ENCODE measurements at regions not wholly inside any gene's neighbourhood (a gene's known extent, or its start where the extent isn't known, plus 50 kb on each side); places are given as distances from the start of the nearest gene placed in this dataset.
"Not testable (repeated sequence)": the region's sequence is repeated elsewhere in the genome, so short reads cannot be mapped to it uniquely, and the experiment has no call there.

- in situ Hi-C loops (cut with HindIII; ENCODE audit: low sequenced_read_pairs), result no loop called here
Measured at GRCh38 chr6:26257272-26257671, 107.7 kb upstream of the BTN3A2 start.

- in situ Hi-C loops (cut with HindIII; ENCODE audit: low sequenced_read_pairs), result no loop called here
Measured at GRCh38 chr6:26258212-26258977, 106.6 kb upstream of the BTN3A2 start.

GRCh38 chr6:26260110-26260637 lies 104.8 kb upstream of the BTN3A2 start:
- in situ Hi-C loops (cut with HindIII; ENCODE audit: low sequenced_read_pairs), result no loop called here

GRCh38 chr6:26260725-26261490 lies 104.1 kb upstream of the BTN3A2 start:
- in situ Hi-C loops (cut with HindIII; ENCODE audit: low sequenced_read_pairs), result no loop called here

DNA sequence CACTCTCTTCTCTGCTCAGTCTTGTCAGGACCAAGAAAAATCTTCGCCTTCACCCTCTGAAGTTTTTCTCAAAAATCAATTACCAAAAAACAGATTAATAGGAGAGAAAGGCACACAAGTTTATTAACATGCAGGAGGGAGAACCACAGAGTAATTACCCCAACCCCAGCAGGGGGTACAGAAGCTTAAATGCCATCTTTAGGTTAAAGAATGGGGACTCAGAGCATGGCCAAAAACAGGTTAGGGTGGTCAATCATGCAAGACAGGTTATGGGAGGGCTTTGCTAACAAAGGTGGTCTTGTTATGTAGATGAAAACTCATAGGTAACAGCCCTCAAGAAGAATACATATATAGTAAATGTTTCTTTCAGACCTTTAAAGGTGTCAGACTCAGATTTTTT lies 100.5 kb upstream of the BTN3A2 start:
- in situ Hi-C loops (cut with HindIII; ENCODE audit: low sequenced_read_pairs), result no loop called here

- in situ Hi-C loops (cut with HindIII; ENCODE audit: low sequenced_read_pairs), result no loop called here
Measured at GRCh38 chr6:26267083-26267589, 97.9 kb upstream of the BTN3A2 start.

DNA sequence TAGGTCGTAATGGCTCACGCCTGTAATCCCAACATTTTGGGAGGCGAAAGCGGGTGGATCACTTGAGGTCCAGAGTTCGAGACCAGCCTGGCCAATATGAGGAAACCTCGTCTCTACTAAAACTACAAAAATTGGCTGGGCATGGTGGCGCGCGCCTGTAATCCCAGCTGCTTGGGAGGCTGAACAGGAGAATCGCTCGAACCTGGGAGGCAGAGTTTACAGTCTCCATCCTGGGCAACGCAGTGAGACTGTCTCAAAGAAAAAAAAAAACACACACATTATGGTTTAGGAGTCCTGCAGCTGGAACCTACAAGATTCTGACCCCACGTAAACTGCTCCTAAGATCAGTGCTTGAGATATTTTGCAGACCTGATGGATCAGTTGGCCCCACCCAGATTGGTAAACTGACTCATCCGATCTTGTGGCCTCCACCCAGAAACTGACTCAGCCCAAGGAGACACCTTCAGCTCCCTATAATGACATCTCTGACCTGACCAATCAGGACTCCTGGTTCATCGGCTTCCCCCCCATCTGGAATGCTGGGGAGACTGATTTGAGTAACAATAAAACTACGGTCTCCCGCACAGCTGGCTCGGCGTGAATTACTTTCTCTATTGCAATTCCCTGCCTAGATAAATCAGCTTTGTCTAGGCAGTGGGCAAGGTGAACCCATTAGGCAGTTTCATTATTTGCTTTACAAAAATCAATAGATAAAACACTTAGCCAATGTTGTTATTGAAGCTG lies 96.2 kb upstream of the BTN3A2 start:
- in situ Hi-C loops (cut with HindIII; ENCODE audit: low sequenced_read_pairs), result no loop called here

GRCh38 chr6:26269531-26270485 lies 95.2 kb upstream of the BTN3A2 start:
- in situ Hi-C loops (cut with HindIII; ENCODE audit: low sequenced_read_pairs), result no loop called here

- in situ Hi-C loops (cut with HindIII; ENCODE audit: low sequenced_read_pairs), result no loop called here
Measured at GRCh38 chr6:26270486-26270861, 94.5 kb upstream of the BTN3A2 start.

DNA sequence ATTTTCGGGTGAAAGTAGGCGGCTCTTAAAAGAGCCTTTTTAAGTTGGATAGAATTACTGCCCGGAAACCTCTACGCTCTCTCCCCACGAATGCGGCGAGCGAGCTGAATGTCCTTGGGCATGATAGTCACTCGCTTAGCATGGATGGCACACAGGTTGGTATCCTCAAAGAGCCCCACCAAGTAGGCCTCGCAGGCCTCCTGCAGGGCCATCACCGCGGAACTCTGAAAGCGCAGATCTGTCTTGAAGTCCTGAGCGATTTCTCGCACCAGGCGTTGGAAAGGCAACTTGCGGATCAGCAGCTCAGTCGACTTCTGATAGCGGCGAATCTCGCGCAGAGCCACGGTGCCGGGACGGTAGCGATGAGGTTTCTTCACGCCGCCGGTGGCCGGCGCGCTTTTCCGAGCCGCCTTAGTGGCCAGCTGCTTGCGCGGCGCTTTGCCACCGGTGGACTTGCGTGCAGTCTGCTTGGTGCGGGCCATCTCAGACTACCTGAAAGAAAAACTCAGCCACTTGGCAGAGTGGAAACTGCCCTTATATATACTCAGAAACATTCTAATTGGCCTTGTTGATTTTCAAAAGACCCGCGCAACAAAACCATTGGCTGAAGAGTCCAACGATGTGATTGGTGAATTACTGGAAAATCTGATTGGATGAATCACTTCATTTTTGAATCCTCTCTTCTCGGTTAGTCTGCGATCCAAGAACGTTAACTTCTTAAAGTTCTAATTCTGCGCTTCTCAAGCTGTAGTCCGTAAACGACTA lies 93.9 kb upstream of the BTN3A2 start:
- in situ Hi-C loops (cut with HindIII; ENCODE audit: low sequenced_read_pairs), result no loop called here

DNA sequence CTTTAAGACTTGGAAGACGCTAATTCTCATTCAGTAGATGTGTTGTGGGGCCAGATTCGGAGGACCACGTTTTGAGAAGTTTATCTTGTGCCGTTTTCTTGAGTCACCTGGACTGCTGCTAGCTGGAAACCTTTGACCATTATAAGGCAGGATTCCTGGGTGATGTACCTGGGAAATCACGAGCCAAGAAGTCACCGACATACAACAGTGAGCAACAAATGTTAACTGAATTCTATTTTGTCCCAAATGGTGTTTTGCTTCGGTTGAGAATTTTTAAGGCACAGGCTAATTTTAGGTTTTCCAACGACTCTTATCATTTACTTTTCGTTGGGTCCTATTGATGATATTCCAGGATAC lies 93.4 kb upstream of the BTN3A2 start:
- in situ Hi-C loops (cut with HindIII; ENCODE audit: low sequenced_read_pairs), result no loop called here

DNA sequence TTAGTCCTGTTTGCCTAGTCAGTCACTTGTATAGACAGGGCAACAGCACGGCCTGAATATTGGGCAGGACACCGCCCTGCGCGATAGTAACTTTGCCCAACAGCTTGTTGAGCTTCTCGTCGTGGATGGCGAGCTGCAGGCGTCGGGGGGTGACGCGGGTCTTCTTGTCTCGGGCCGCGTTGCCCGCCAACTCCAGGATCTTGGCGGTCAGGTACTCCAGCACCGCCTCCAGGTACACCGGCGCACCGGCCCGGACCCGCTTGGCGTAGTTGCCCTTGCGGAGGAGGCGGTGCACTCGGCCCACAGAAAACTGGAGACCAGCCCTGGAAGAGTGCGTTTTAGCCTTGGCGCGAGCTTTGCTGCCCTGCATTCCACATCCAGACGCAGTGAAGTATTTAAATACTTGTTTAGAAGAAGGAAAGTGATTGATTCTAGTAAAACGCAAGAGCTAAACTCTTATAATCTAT lies 92.8 kb upstream of the BTN3A2 start:
- in situ Hi-C loops (cut with HindIII; ENCODE audit: low sequenced_read_pairs), result no loop called here

- in situ Hi-C loops (cut with HindIII; ENCODE audit: low sequenced_read_pairs), result no loop called here
Measured at GRCh38 chr6:26273673-26274588, 91.1 kb upstream of the BTN3A2 start.

DNA sequence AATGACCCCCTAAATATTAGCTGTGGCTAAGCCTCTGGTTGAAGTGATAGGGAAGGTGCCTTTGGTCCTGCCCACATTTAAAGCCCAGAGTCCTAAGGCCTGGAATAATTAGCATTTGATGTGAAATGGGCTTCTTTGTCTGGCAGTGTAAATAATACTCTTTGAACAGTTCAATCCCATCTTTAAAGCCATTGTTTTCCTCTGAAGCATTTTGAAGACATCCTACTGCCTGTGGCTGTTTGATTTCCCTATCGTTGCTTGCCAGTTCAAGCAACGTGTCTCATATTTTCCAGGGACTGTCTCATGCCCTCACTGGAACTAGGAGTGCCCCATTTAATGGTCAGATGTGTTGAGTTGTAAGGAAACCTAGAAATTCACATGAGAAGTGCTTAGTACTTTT lies 89.3 kb upstream of the BTN3A2 start:
- in situ Hi-C loops (cut with HindIII; ENCODE audit: low sequenced_read_pairs), result no loop called here

DNA sequence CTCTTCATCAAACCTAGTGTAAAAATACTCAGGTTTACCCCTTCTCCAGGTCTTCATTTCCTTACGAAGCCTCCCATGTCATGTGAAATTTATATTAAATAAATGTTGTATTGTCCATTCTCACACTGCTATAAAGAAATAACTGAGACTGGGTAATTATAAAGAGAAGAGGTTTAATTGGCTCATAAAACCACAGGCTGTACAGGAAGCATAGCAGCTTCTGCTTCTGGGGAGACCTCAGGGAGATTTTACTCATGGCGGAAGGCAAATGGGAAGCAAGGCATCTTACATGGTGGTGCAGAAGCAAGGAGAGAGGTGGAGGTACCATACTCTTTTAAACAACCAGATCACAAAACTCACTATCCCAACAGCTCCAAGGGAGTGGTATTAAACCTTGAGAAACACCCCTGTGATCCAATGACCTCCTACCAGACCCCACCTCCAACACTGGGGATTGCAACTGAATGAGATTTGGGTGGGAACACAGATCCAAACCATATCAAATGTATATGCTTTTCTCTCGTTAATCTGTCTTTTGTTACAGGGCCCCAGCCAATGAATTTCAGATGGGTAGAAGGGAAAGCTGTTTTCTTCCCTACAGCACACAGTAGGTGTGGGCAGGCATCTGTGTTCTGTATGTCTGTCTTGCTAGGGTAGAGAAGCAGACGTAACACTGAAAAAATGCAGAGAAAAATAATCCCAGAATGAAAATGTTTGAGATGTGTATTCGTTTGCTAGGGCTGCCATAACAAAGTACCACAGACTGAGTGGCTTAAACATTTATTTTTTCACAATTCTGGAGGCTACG lies 88.0 kb upstream of the BTN3A2 start:
- in situ Hi-C loops (cut with HindIII; ENCODE audit: low sequenced_read_pairs), result no loop called here

- in situ Hi-C loops (cut with HindIII; ENCODE audit: low sequenced_read_pairs), result no loop called here
Measured at GRCh38 chr6:26278536-26278935, 86.5 kb upstream of the BTN3A2 start.

DNA sequence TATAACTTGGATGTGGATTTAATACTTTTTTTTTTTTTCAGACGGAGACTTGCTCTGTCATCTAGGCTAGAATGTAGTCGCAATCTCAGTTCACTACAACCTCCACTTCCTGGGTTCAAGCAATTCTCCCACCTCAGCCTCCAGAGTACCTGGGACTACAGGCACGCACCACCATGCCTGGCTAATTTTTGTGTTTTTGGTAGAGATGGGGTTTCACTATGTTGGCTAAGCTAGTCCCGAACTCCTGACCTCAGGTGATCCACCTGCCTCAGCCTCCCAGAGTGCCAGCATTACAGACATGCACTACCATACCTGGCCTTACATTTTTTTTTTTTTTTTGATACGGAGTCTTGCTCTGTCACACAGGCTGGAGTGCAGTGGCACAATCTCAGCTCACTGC lies 85.6 kb upstream of the BTN3A2 start:
- in situ Hi-C loops (cut with HindIII; ENCODE audit: low sequenced_read_pairs), result not testable (repeated sequence)

GRCh38 chr6:26280407-26280806 lies 84.6 kb upstream of the BTN3A2 start:
- in situ Hi-C loops (cut with HindIII; ENCODE audit: low sequenced_read_pairs), result no loop called here

Measured in DLD1 (cell line).